ENCODE measurements at regions not wholly inside any gene's neighbourhood (a gene's known extent, or its start where the extent isn't known, plus 50 kb on each side); places are given as distances from the start of the nearest gene placed in this dataset.
"Not testable (repeated sequence)": the region's sequence is repeated elsewhere in the genome, so short reads cannot be mapped to it uniquely, and the experiment has no call there.

GRCh38 chr3:106425026-106425425 lies 556.2 kb upstream of the CBLB start:
- no peak for ATAC-seq
- no peak for DNase-seq (ENCODE audit: low spot score)

DNA sequence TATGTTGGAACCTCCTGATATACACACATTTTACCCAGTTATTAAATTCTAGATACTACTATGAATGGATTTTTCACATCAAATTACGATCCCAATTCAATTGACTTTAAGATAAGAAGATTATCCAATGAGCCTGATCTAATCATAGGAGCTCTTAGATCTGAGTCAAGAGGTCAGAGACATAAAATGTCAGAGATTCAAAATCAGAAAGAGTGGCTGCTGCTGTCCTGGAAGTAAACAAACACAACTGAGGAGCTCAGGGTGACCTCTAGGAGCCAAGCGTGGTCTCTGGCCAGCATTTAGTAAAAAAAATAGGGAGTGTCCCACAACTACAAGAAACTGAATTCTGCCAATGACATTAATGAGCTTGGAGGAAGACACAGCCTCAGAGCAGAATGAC lies 557.1 kb upstream of the CBLB start:
- ATAC-seq, result no peak
- DNase-seq (ENCODE audit: low spot score), result no peak

DNA sequence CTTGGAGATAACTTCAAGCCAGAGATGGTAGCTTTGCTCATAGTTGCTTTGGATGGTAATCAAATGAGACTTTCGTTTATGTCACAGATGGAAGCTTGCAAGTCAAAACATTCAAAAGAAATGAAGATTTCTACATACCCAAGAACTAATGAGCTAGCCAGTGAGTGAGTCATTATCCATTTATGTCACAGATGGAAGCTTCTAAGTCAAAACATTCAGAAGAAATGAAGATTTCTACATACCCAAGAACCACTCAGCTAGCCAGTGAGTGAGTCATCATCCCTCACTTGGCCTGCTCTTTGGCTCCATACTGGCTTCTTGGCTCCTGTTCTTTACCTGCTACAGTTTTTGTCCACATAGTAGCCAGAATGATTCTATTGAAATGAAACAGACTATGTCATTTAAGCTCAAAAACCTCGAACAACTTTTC lies 559.8 kb upstream of the CBLB start:
- DNase-seq (ENCODE audit: low spot score), result no peak
- no peak for ATAC-seq

GRCh38 chr3:106431721-106432120 lies 562.9 kb upstream of the CBLB start:
- ATAC-seq, result no peak
- no peak for DNase-seq (ENCODE audit: low spot score)

- ATAC-seq, result no peak
- DNase-seq (ENCODE audit: low spot score), result no peak
Measured at GRCh38 chr3:106435899-106436453, 567.2 kb upstream of the CBLB start.

GRCh38 chr3:106438887-106439286 lies 570.1 kb upstream of the CBLB start:
- no peak for DNase-seq (ENCODE audit: low spot score)
- ATAC-seq, result no peak

DNA sequence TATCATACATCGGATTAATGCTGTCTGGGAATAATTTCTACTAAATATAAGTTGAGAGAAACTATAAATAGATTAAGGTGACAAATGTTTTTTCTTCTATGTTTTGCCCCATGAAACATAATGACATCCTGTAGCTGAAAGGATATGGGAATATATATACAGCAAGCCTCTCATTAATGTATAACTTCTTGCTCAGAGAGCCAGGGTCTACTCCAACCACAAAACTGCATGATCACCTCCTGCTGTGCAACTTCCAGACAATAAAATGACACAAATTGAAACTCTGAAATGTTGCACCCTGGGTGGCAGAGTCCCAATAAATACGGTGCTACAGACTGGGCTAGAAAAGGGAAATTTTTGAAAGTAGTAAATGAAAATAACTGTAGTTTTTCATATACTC lies 571.9 kb upstream of the CBLB start:
- DNase-seq (ENCODE audit: low spot score) (no peak), ATAC-seq (no peak)

DNA sequence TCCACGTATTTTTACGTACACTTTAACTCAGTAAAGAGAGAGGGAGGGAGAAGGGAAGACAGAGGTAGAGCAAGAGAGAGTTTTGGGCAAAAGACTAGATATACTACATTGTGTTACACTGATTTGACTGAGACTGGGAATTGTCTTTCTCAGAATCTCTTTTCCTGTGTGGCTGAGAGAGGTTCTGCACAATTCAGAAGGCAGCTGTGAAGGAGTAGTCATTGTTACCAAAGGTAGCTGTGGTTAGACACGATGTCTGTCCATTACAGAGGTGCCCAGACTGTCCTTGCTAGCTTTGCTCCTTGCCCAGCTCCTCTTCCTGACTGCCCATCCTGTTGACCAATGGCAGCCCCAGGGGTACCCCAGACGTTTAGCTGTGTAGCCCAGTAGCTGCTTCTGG lies 577.5 kb upstream of the CBLB start:
- ATAC-seq (no peak), DNase-seq (ENCODE audit: low spot score) (no peak)

GRCh38 chr3:106447723-106448301 lies 579.0 kb upstream of the CBLB start:
- no peak for DNase-seq (ENCODE audit: low spot score)
- no peak for ATAC-seq

- DNase-seq (ENCODE audit: low spot score), result not testable (repeated sequence)
Measured at GRCh38 chr3:106448372-106448966, 579.7 kb upstream of the CBLB start.

DNA sequence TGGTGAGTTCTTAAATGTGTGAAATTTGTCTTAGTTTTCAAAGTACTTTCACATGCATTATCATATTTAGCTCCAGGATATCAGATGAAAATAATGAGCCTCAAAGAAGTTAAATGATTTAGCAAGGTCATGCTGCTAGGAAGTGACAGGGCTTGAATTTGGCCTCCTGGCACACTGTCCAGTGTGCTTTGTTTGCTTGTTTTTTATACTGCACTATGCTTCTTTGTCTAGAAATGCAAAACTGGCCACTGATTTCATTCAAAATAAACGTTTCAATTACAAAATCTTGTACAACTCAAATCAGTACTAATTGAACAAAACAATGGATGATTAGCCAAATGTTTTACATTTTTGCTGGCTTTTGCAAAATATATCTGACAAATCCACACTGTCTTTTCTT lies 583.3 kb upstream of the CBLB start:
- DNase-seq (ENCODE audit: low spot score), result no peak
- ATAC-seq, result no peak

More at GRCh38 chr3:106448372-106448966, 579.7 kb upstream of the CBLB start:
- ATAC-seq, result not testable (repeated sequence)

GRCh38 chr3:106454497-106454896 lies 585.7 kb upstream of the CBLB start:
- no peak for DNase-seq (ENCODE audit: low spot score)
- no peak for ATAC-seq

- DNase-seq (ENCODE audit: low spot score), result no peak
- no peak for ATAC-seq
Measured at GRCh38 chr3:106457281-106458180, 588.7 kb upstream of the CBLB start.

DNA sequence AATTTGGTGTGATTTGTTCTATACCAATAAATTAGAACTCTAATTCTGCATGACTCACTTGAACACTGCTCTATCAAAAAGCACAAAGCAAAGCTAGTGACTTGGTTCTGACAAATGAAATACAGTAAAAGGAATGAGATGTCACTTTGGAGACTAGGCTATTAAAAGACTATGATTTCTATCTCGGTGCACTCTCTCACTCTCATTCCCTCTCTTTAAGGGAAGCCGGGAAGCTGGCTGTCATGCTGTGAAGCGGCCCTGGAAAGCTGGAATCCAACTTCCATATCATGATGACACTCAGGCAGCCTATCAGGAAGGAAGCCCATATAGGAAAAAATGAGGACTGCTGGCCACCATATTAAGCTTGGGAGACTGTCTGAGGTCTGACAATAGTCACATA lies 590.1 kb upstream of the CBLB start:
- ATAC-seq (no peak), DNase-seq (ENCODE audit: low spot score) (no peak)

GRCh38 chr3:106466881-106467280 lies 598.1 kb upstream of the CBLB start:
- ATAC-seq, result no peak
- DNase-seq (ENCODE audit: low spot score), result no peak

DNA sequence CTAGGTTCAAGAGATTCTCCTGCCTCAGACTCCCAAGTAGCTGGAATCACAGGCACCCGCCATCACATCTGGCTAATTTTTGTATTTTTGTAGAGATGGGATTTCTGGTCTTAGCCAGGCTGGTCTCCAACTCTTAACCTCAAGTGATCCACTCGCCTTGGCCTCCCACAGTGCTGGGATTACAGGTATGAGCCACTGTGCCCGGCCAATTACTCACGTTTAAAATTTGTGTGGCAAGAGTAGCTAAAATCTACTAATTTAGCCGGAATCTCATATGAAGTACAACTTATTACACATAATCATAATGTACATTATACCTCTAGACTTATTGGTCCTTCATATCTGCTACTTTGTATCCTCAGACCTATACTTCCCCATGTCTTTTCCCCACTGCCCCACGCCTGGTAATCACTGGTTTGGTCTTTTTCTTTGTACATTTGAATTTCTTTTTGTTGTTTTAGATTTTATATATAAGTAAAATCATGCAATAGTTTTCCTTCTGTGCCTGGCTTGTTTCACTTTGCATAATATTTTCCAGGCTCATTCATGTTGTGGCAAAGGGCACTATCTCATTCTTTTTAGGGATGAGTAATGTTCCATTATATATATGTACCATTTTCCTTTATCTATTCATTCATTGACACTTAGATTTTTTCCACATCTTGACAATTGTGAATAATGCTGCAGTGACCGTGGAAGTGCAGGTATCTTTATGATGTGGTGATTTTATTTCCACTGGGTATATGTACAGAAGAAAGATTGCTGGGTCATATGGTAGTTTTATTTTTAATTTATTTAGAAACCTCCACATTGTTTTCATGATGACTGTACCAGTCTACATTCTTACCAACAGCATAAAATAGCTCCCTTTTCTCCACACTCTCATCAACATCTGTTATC lies 605.0 kb upstream of the CBLB start:
- DNase-seq (ENCODE audit: low spot score) (no peak), ATAC-seq (no peak)

DNA sequence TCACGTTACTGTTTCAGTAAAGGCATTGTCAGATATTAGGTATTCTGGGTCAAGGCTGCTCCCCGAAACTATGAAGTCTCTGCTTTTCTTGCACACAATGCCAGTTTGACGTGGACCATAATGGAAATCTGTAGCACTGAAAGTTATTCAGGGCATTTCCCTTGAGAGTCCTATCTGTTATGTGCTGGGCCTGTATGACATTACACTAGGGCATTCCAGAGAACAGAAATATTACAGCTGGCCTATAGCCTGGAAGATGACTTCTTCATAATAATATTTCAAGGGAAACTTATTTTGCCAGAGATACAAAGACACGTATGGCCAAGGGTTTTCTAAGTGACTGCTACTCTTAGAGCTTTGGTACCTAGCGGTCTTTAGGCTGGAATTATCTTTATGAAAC lies 613.6 kb upstream of the CBLB start:
- ATAC-seq (no peak), DNase-seq (ENCODE audit: low spot score) (no peak)

- DNase-seq (ENCODE audit: low spot score) (no peak), ATAC-seq (no peak)
Measured at GRCh38 chr3:106485217-106485616, 616.4 kb upstream of the CBLB start.

GRCh38 chr3:106485802-106486201 lies 617.0 kb upstream of the CBLB start:
- DNase-seq (ENCODE audit: low spot score), result no peak
- no peak for ATAC-seq

DNA sequence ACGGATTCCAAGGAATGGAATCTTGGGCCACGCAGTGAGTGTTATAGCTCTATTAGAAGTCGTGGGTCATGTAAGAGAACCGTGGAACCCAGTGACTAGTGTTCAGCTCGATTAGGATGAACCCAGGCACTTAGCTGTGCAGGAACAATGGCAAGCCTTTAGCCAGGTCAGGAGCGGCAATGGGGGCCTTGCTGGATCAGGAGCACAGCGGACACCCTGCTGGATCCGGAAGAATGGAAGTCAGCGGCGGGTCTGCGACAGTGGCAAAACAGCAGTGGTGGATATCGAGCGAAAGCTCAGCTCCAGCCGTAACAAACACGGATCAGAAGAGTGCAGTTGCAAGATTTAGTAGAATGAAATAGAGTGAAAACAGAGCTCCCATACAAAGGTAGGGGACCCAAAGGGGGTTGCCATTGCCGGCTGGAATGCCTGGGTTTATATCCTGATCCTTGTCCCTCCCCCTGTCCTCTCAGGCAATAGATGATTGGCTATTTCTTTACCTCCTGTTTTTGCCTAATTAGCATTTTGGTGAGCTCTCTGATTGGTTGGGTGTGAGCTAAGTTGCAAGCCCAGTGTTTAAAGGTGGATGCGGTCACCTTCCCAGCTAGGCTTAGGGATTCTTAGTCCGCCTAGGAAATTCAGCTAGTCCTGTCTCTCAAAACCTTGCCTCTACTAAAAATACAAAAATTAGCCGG lies 618.3 kb upstream of the CBLB start:
- ATAC-seq; DNase-seq (ENCODE audit: low spot score): not testable (repeated sequence)
